ENCODE measurements at regions not wholly inside any gene's neighbourhood (a gene's known extent, or its start where the extent isn't known, plus 50 kb on each side); places are given as distances from the start of the nearest gene placed in this dataset.
"Not testable (repeated sequence)": the region's sequence is repeated elsewhere in the genome, so short reads cannot be mapped to it uniquely, and the experiment has no call there.

DNA sequence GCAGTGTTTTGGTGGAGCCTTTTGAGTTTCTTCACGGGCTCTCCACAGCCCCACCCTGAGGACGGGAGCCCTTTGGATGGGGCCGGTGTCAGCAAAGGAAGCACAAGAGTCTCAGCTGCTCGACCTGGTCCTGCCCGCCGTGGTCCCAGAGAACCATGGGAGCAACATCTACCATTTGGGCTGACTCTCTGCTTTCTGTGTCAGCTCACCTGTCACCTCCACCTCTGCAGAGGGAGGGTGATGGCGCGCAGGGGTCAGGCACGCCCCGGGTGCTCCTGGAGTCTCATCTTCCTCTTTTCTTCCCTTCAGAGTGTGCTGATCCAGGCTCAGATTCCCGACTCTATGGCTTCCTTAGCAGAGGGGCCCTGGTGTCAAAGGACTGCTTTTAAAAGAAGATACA, 171.7 kb downstream of the LAT start:
- no peak for DNase-seq

DNA sequence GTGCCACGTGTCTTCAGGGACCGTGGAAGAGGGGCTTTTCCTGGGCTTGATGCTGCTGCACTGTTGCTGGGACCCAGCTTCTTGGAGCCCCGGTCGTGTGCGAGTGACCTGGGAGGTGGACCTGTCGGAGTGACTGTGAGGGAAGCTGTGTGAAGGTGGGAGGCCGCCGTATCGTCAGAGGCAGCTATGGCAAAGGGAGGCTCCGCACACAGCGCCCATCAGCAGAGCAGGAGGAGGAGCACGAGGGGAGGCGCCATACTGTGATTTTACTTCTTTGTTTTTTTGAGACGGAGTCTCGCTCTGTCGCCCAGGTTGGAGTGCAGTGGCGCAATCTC, 171.0 kb downstream of the LAT start:
- not testable (repeated sequence) for DNase-seq

DNA sequence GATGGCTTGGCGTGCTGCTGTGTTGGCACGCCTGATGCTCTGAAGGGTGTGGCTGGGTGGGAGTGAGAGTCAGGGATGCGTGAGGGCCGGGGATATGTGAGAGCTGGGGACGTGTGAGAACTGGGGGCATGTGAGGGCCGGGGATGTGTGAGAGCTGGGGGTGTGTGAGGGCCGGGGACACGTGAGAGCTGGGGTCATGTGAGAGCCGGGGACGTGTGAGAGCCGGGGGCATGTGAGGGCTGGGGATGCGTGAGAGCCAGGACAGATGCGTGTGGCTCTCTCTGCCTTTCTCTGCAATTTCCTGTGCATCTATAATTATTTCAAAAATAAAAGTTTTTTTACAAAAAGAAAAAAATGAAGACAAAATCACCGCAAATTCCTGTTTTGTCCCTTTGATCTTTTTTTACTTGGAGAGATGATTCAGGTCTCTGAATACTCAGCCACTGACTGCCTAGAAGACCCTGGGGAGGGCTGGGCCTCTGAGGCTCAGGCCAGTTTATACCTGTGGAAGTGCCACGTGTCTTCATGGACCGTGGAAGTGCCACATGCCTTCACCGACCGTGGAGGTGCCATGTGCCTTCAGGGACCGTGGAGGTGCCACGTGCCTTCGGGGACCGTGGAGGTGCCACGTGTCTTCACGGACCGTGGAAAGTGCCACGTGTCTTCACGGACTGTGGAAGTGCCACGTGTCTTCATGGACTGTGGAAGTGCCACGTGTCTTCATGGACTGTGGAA, 170.4 kb downstream of the LAT start:
- DNase-seq = not testable (repeated sequence)

DNA sequence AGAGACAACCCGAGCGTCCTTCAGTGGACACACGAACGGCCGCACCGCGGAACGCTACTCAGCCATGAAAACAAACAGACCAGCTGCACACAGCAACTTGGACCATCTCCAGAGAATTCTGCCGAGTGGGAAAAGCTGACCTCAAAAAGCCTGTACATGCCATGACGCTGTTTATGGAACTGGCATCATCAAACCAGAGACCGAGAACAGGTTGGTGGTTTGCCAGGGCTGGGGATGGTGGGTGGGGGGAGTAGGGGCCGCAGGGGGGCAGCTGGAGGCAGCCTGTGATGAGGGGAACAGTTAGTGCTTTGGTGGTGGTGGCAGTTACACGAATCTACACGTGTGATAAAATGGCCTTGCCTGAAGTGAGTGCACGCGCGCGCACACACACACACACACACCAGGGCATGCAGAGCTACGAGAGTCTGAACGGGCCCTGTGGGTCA, 169.8 kb downstream of the LAT start:
- DNase-seq = no peak

DNA sequence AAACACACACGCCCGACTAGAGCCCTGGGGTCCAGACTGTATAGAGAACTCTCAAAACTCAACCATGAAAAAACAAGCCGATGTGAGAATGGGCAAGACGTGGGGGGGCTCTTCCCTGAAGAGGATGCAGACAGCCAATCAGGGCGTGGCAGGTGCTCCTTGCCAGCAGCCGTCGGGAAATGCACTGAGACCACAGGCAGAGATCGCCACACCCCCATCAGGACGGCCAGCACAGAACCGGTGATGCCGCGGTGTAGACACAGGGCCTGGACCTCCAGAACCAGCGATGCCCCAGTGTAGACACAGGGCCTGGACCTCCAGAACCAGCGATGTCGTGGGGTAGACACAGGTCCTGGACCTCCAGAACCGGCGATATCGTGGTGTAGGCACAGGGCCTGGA, 169.2 kb downstream of the LAT start:
- DNase-seq = peak; percentile 29

DNA sequence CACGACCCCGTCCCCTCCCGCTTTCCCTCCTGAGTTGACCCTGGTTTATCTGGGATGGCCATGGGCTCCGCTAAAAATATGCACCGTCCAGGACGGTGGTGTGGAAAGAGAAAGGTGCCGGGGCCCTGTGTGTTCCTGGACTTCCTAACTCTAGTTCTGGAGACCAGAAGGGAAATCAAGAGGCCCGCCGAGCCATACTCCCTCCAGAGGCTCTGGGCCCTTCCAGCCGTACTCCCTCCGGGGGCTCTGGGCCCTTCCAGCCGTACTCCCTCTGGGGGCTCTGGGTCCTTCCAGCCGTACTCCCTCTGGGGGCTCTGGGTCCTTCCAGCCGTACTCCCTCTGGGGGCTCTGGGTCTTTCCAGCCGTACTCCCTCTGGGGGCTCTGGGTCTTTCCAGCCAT, 168.5 kb downstream of the LAT start:
- not testable (repeated sequence) for DNase-seq

DNA sequence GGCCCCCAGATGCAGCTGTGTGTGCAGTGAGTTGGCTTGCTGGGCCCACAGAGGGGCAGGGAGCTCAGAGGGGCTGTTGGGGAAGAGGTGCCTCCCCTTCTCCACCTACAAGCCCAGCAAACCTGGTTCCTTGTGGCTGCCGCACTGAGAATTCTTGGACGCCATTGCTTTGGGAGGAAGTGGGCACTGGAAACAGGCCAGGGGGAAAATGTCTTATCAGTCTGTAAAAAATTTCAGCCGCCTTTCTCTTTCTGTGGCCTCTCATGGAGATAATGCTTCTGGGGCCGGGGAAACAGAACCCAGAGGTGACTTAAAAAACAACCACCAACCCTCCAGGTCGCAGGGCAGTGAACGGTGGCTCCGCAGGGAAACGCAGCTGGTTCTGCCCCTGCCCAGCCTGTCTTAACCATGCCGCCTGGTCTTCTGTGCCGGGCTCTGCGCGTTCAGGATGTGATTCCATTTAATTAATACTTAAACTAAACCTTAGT, 167.7 kb downstream of the LAT start:
- peak; percentile 91 for DNase-seq

DNA sequence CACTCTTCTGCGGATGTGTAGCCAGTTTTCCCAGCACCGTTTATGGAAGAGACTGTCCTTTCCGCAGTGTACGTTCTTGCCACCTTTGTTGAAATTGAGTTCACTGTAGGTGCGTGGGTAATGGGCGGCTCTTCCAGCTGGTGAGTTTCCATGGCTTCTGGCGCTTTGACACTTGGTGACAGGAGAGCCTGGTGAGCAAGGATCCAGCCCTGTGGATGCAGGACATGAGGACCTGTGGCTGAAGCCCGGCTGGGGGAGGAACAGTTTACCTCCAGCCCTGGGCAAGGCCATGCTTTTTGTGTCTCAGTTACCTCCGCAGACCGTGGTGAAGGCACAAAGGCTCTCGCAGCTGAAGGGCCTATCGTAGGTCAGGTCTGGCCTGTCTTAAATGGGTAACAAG, 166.5 kb downstream of the LAT start:
- no peak for DNase-seq

DNA sequence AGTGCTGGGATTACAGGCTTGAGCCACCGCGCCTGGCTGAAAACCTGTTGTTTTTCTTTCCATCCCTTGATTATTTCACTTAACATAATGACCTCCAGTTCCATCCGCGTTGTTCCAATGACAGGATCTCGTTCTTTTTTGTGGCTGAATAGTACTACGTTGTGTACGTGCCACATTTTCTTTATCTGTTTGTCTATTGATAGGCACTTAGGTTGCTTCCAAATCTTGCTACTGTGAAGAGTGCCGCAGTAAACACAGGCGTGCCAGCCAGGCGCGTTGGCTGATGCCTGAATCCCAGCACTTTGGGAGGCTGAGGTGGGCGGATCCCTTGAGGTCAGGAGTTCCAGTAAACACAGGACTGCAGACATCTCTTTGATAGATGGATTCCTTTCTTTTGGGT, 165.1 kb downstream of the LAT start:
- not testable (repeated sequence) for DNase-seq

DNA sequence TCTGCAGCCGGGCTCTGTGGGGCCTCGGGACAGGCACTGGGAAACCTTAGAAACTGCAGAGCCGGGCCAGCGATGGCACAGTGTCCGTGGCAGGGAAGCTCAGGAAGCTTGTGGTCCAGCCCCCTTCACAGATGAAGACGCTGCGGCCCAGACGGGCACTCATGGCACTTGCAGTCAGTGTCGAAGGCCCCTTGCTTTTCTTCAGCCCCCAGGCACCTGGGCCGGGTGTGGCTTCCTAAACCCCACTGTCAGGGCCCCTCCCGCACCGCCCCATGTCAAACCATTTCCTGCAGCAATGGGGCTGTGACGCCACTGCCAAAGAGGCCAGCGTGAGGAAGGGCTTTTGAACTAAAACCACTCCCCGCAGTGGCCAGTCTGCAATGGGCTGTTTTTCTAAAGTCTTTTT, 164.0 kb downstream of the LAT start:
- no peak for DNase-seq

DNA sequence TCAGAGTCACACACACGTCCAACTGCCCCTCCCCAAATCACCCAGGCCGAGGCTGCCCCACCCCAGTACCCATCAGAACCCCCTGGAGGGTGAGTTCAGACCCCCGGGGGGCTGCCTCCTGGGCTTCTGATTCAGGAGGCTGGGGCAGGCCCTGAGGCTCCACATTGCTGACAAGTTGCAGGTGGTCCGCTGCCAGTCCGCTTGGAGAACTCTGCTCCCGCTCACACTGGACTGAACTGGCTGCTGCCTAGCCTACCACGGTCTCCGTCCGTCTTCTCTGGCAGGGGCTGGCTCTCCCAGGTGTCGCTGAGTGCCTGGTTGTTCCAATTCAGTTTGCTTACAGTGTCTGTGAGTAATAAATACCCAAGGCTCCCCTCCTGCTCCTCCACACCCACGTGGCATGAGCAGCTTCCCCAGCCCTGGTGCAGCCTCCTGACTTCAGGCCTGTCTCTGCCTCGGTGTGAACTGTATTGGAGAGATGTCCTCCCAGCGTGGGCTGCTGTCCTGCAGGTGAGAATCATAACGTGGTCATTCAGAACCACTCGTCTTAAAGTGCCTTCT, 163.4 kb downstream of the LAT start:
- DNase-seq = no peak

DNA sequence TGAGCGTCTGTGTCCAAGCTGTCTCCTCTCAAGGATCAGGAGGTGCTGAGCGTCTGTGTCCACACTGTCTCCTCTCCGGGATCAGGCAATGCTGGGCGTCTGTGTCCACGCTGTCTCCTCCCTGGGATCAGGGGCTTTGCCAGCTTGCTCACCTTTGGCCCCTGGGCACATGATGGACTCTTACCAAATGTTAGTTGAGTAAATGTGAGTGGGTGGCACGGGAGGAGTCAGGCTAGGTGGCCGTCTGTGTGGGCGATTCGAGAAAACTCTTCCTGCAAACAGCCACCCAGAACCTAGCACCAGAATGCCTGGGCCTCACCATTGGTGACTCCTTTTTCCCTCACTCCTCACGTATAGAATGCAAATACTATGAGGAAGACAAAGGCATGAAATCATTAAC, 162.9 kb downstream of the LAT start:
- DNase-seq = not testable (repeated sequence)

DNA sequence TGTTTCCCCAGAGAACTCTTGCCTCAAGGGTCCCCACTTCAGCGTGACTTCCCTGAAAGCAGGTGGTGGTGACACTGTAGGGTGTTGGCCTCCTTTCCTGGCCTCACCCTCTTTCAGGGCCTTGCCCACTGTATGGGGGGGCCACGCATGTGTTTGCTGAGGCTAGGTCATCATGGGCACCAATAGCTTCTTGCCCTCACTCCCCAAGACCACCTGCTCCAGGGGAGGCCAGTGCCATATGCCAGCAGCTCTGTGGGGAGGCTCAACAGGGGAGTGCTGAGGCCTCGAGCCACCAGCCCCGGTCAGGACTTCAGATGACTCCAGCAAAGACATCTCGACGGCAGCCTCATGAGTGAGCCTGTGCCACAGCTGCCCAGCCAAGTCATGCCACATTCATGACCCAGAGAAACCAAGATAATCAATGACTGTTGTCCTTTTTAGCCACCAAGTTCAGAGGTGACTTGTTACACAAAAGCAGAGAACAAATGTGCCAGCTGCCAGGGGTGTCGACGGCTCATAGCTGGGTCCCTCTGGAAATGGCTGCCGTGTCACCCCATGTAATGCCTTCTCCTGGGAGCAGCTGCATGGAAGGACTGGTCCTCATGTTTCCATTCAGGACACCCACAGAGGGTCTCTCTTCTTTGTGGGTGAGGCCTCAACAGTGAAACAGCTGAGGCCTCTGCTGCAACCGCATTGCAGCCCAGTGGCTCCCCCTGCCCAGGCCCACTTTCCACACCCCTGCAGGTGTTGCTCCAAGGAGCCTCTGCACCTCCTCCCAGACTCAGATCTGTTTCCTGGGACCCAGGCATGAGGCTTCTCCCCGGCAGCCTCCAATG, 162.2 kb downstream of the LAT start:
- DNase-seq = not testable (repeated sequence)

DNA sequence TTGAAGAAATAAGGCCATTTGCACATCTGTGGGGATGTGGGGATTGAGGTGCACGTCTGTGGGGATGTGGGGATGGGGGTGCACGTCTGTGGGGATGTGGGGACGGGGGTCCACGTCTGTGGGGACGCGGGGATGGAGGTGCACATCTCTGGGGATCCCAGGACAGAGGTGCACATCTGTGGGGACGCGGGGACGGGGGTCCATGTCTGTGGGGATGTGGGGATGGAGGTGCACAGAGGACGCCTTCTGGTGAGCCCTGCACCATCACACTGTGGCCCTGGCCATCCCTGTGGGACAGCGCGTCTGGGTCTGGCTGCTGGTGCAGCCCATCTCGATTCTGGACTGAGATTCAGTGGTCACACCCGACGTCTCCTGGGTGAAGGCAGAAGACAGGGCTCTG, 161.4 kb downstream of the LAT start:
- DNase-seq = no peak

DNA sequence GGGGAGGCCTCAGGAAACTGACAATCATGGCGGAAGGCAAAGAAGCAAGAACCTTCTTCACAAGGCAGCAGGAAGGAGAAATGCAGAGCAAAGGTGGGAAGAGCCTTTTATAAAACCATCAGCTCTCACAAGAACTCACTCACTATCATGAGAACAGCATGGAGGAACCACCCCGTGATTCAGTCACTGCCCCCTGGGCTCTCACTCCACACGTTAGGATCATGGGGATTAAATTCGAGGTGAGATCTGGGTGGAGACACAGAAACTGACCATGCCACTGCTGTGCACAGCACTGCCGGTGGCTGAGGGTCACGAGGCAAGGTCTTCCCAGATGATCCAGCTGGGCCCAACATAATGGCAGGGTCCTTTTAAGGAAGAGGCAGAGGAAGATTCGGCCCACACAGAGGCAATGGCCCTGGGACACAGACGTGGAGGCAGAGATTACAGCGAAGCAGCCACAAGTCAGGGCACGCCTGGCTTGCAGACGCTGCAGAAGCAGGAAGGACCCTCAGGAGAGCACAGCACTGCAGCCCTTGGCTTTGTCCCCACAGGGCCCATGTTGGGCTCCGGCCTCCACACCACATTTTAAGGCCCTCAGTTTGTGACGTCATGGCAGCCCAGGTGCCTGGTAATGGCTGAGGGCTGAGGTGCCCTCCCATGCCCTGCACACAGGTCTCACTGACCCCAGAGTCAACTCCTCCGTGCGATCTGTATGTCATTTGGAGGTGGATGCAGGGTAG, 160.8 kb downstream of the LAT start:
- DNase-seq = not testable (repeated sequence)

DNA sequence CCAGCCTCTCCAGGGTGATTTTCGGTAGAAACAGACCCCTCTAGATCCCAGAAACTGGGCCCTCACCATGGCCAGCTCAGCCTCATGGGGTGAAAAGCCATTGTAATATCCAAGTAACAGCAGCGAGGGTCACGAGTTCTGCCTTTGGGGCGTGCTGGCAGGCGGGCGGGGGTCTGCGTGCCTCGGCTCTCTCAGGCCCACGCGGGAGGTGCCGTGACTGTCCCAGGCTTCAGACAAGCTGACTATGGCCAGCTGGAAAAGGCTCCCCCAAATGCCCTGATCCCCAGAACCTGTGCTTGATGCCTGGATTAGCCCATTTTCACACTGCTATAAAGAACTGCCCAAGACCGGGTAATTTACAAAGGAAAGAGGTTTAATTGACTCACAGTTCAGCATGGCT, 160.2 kb downstream of the LAT start:
- not testable (repeated sequence) for DNase-seq

DNA sequence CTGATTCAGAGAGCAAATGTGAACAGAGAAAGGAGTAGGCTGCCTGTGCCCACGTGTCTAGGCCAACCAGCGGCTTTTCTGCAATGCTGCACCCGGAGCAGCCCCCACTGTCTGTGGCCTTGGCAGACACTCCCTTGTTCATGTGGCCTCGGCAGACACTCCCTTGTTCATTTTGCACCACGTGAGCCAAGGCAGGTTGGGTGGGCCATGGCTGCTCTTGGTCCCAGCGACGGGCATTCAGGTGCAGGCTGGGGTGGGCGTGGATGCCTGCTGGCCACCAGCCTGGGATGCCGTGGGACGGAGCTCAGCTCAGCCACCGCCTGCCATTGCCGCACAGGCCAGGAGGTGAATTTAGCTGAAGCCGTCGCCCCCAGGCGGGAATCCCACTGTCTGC, 159.8 kb downstream of the LAT start:
- DNase-seq = not testable (repeated sequence)

DNA sequence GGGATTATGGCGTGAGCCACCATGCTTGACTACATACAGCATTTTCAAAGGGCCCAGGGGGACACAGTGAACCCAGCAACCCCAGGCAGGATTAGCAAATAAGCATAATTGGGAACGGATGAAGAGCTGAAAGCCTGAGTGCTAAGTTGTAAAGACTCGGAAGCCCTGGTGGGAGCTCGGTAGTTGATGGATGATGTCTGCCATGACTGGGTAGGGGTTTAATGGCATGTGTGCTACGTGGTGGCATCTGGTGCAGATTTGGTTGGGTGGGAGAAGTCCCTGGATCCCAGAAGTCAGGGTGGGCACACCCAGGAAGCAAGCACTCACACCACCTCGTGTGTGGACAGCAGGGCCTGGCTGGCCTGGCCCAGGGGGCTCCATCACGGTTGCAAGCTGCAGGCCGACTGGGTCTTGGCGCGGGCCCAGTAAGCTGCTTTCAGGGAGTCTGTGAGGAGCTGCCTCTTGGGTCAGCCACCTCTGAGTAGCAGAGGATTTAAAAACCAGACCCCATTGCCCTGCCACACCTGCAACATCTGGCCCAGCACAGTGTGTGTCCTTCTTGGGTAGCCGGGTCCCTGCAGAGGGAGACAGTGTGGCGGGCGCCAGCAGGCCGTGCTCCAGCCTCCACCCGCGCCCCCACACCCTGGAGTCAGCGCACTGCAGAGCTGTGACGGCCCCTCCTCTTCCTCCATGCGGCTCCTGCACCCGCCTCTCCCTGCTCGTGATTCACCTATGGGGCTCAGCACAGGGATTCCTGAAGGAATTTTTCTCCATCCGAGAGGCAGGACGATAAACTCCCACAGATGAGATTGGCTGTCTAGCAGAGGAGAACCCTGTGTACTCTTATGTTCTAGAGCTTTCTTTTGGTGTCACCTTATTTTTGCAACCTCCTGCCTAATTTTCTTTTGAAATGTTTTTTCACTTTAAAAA, 159.2 kb downstream of the LAT start:
- DNase-seq = not testable (repeated sequence)

DNA sequence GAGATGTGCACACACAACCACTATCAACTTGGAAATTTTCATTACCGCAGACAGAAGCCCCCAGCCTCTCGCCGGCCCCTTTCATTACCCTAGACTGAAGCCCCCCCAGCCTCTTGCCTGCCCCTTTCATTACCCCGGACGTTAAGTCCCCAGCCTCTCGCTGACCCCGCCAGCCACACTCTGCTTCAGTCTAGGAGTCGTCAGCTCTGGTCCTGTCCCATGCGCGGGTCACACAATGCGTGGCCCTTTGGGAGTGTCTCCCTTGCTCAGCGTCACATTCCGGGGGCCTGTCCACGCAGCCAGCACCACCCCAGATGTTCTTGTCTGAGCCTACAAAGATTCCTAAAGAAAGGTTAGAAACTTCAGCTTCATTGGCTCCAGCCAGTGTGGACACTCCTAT, 157.7 kb downstream of the LAT start:
- not testable (repeated sequence) for DNase-seq

DNA sequence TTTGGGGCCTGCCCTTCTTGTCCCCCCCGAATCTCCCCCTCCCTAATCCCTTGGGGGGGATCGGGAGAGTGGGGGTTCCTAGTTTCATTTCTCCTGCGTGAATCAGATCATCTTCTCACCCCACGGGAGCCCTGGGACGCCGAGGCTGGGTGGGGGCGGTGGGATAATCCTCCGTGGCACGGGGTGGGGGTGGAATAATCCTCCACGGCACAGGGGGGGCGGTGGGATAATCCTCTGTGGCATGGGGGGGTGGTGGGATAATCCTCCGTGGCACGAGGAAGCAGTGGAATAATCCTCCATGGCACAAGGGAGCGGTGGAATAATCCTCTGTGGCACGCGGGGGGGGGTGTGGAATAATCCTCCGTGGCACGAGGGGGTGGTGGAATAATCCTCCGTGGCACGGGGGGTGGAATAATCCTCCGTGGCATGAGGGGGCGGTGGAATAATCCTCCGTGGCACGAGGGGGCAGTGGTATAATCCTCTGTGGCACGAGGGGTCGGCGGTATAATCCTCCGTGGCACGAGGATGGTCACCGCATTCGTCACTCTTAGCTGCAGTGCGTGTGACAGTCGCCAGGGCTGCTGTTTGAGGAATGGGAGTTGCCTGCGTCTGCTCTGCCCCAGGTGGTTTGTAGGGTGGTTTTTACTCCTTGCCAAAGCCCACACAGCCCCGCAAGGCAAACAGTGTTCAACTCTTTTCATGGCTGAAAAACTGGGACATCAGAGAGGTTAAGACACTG, 156.9 kb downstream of the LAT start:
- DNase-seq = no peak

DNA sequence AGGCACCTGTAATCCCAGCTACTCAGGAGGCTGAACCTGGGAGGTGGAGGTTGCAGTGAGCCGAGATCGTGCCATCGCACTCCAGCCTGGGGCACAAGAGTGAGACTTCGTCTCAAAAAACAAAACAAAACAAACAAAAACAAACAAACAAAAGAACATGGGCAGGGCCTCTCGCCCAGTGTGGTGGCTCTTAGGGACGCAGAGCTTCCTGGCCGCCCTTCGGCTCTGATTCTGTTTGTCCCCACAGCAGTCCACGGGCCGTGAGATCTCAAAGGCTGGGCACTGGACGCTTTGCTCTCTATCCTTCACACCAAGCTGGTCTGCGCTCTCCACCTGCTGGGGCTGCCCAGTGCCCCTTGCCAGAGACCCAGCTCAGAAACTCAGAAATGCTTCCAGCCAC, 156.3 kb downstream of the LAT start:
- not testable (repeated sequence) for DNase-seq

Measured in hematopoietic multipotent progenitor cell treated with erythropoietin and hydrocortisone succinate and interleukin-3 and kit ligand, for 8 days (in vitro differentiated cells).